Adipocyte (in vitro differentiated cells): ENCODE measurements at regions not wholly inside any gene's neighbourhood (a gene's known extent, or its start where the extent isn't known, plus 50 kb on each side); places are given as distances from the start of the nearest gene placed in this dataset.
A peak's percentile ranks its signal among the peaks of the same experiment; 100 is the strongest.

Experiments
- DNase-seq: peaks from one replicate; pipeline ENCODE4 v3.0.0-alpha.2; 2015; ENCODE audit warnings: low read depth
- H3K27me3 ChIP-seq: replicated peaks from 2 replicates; pipeline ENCODE4 v1.7.0; 2013; ENCODE audit warnings: mild to moderate bottlenecking, low read length, moderate library complexity; ENCODE audit not compliant: control insufficient read depth, insufficient read depth
- H3K36me3 ChIP-seq: 2 replicates; pipeline ENCODE4 v1.7.0; 2013; ENCODE audit warnings: low read length, mild to moderate bottlenecking, moderate library complexity; ENCODE audit not compliant: control insufficient read depth, insufficient read depth, severe bottlenecking
- H3K4me1 ChIP-seq: 2 replicates; pipeline ENCODE4 v1.7.0; 2013; ENCODE audit warnings: mild to moderate bottlenecking, low read length, moderate library complexity; ENCODE audit not compliant: control insufficient read depth, insufficient read depth
- H3K4me3 ChIP-seq: 2 replicates; pipeline ENCODE4 v1.7.0; 2013; ENCODE audit warnings: mild to moderate bottlenecking, low read length, moderate library complexity
- H3K9ac ChIP-seq: 2 replicates; pipeline ENCODE4 v1.7.0; 2013; ENCODE audit warnings: mild to moderate bottlenecking, low read length, moderate library complexity
- H3K9me3 ChIP-seq: 2 replicates; pipeline ENCODE4 v1.7.0; 2013; ENCODE audit warnings: mild to moderate bottlenecking, low read length, moderate library complexity; ENCODE audit not compliant: control insufficient read depth

DNA sequence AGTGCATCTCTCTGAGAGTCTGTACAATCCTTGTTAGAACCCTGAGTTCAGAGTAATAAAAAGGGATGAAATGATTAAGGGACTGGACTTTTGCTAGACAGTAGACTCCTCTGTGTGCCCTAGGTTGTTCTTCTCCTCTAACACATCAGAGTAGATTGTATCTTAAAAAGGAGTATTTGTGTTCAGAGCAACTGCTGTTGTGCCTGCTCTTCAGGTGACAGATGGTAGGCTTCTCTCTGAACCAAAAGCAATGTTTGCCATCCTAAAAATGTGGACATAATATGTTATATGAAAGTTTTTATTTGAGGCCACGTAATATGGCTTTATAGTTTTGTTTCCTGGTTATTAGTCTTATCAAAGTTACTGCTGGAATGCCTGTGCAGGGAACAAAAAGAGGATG, 588.6 kb upstream of the FAT1 start:
- Histone ChIP-seq H3K9ac (no peak overlapping the region), H3K4me3 (no peak overlapping the region), H3K27me3 (no peaks in the 10 kb centered on the region), H3K4me1 (no peaks in the 10 kb centered on the region), H3K9me3 (no peaks in the 10 kb centered on the region), H3K36me3 (no peaks in the 10 kb centered on the region)
- no peak for DNase-seq

DNA sequence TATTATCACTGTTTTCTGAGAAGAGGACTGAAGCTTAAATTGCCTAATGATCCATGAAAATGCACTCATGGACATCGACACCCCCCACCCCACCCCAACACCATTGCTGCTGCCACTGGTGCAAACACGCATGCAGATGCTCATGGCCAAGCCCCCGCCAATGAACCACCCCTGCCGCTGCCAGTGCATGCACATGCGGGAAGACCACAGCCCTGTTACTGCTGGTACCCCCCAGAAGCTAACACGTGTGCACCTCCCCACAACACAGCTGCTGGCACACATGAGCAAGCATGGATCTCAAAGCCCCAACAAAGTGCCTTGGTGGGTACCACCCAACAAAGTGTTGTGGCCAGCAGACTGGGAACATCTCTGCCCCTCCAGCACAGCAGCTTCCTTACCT, 594.1 kb upstream of the FAT1 start:
- no peaks in the 10 kb centered on the region for H3K27me3 ChIP-seq
- H3K36me3 ChIP-seq, result no peaks in the 10 kb centered on the region
- no peak for DNase-seq
- H3K9ac ChIP-seq, result no peak overlapping the region
- no peaks in the 10 kb centered on the region for H3K4me1 ChIP-seq
- no peak overlapping the region for H3K4me3 ChIP-seq
- H3K9me3 ChIP-seq, result peaks cover 2% of the 10 kb centered on the region

DNA sequence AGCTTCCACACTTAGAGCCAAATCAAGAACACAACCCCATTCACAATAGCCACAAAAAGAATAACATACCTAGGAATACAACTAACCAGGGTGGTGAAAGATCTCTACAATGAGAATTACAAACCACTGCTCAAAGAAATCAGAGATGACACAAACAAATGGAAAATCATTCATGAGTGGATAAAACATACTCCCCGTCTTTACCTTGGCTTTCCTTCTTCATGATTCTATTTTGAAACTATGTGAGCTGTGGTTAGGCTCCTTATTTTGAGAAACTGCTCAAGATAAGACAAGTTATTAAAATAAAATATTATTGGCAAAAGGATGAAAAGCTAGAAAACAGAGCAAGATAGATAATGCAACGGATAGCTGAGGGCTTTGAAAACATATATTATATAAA, 598.1 kb upstream of the FAT1 start:
- Histone ChIP-seq H3K4me1 (no peaks in the 10 kb centered on the region), H3K4me3 (no peak overlapping the region), H3K27me3 (no peaks in the 10 kb centered on the region), H3K36me3 (no peaks in the 10 kb centered on the region), H3K9me3 (peaks cover 2% of the 10 kb centered on the region), H3K9ac (no peak overlapping the region)
- DNase-seq, result peak; percentile 49

DNA sequence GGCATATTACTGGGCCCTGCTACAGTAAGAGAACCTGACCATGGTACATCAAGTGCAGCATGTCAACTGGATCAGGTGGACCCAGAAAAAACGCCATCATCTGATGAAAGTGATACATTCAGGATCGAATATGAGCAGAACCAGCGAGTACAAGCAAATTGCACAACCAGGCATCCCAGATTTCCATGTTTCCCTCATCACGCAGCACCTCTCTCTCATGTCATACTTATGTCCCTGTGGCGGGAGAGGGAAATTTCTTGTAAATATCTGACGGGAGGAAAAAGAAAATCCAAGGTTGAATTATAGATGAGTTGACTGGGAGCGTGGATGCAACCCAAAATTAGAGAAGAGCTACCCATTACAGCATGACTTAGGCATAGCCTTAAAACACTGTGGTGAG, 608.5 kb upstream of the FAT1 start:
- no peak overlapping the region for H3K4me3 ChIP-seq
- DNase-seq, result no peak
- H3K4me1 ChIP-seq, result no peaks in the 10 kb centered on the region
- H3K36me3 ChIP-seq, result no peaks in the 10 kb centered on the region
- no peaks in the 10 kb centered on the region for H3K27me3 ChIP-seq
- no peaks in the 10 kb centered on the region for H3K9me3 ChIP-seq
- H3K9ac ChIP-seq, result no peak overlapping the region

DNA sequence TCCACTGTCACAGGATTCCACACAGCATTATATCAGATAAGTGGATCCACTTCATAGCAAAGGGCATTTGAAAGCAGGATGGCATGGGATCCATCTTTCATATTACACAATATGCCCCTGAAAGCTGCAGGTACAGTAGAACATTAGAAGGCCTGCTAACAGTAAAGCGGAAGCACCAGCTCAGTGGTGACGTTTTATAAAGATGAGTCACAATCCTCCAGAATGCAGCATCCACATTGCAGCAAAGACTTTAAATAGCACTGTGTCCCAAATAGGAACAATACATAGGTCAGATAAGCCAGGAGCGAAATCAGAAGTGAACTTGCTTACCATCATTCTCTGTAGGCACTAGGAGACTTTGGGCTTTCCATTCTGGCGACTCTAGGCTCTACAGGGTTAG, 609.5 kb upstream of the FAT1 start:
- no peak for DNase-seq
- no peaks in the 10 kb centered on the region for H3K4me1 ChIP-seq

DNA sequence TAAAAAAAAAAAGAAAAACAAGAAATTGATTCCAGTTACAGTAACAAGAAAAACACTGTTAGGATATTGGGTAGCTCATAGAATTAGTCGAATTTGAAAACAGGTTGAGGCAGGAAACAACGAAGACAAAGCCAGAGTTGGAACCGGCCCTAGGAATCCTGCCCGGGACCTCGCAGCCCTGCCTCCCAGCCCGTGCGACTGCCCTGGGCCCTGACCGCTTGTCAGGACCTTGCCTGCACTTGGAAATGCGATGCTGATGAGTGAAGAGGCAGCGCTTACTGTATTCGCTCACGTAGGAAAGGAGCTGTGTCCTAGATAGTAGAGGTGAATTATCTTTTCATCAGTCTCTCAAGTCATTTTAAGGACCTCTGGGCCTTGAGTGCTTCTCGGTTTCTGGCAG, 611.7 kb upstream of the FAT1 start:
- Histone ChIP-seq H3K36me3 (no peaks in the 10 kb centered on the region), H3K9ac (no peak overlapping the region), H3K4me1 (no peaks in the 10 kb centered on the region), H3K9me3 (no peaks in the 10 kb centered on the region), H3K4me3 (no peak overlapping the region), H3K27me3 (no peaks in the 10 kb centered on the region)
- no peak for DNase-seq

More for the DNA sequence above, 609.5 kb upstream of the FAT1 start:
- Histone ChIP-seq H3K9me3 (no peaks in the 10 kb centered on the region), H3K36me3 (no peaks in the 10 kb centered on the region), H3K9ac (no peak overlapping the region), H3K4me3 (no peak overlapping the region), H3K27me3 (no peaks in the 10 kb centered on the region)

DNA sequence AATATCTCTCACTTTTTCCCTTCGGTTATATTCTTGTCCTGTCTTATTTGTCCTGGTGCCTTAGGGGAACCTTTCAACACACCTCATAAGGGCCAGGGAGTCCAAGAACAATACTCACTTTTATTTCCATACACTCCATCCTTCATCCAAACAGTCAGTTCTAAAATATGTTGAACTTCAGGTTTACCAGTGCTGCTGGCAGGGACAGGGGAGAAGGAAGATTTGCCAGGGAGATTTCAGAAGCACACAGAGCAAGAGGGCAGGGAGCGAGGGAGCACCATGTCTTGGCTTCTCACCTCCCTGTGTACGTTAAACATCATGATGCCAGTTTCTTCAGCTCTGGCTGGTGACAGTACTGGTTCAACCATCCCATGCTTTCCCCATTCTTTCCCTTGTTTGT, 631.1 kb upstream of the FAT1 start:
- no peaks in the 10 kb centered on the region for H3K4me1 ChIP-seq
- no peak overlapping the region for H3K4me3 ChIP-seq
- H3K9me3 ChIP-seq, result no peaks in the 10 kb centered on the region
- no peaks in the 10 kb centered on the region for H3K27me3 ChIP-seq
- H3K9ac ChIP-seq, result no peak overlapping the region
- no peak for DNase-seq
- no peaks in the 10 kb centered on the region for H3K36me3 ChIP-seq

DNA sequence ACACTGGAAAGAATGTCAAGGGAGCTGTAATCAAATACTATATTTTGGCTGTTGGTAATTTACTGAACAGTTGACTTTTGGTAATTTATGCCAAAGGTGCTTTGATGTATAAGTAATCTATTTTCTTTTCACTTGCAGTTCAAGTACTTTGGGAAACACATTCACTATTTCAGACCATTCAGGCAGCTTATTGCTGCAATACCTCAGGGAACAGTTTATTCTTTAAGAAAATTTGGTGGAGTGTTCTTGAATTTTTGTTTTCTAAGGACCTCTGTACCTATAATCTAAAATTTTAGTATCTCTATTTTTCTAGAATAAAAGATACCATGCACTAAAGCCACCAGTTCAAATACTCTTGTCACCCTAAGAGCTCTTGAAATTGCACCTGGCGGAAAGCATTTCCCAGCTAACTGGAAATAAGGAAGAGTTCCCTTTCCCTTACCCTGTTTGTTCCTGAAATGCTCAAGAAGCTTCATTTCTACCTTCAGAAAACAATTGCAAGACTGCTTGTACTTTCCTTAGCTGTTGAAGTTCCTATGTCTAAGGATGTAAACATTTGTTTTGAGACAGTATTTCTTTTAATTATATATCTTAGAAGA, 633.5 kb upstream of the FAT1 start:
- no peaks in the 10 kb centered on the region for H3K27me3 ChIP-seq
- no peaks in the 10 kb centered on the region for H3K4me1 ChIP-seq
- no peak overlapping the region for H3K4me3 ChIP-seq
- no peaks in the 10 kb centered on the region for H3K9me3 ChIP-seq
- DNase-seq, result no peak
- H3K36me3 ChIP-seq, result no peaks in the 10 kb centered on the region
- no peak overlapping the region for H3K9ac ChIP-seq

DNA sequence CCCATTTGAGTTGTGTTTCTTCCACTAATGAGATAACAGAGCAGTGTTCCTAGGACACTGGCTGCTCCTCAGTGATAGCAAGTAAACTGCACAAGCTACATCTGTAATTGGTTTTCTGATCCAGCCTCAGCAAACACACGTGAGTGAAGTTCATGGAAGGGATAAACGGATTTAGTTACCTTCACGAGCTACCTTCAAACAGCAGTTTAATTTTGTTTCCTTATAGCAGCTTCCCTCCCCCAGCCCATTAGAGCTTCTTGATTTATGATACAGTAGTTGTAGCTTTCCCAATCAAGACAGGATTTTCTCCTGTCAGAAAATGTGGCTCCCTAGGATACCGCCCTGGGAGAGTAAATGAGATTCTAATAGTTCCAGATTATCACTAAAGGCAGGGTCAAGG, 634.2 kb upstream of the FAT1 start:
- Histone ChIP-seq H3K27me3 (no peaks in the 10 kb centered on the region), H3K36me3 (no peaks in the 10 kb centered on the region), H3K4me3 (no peak overlapping the region), H3K4me1 (no peaks in the 10 kb centered on the region), H3K9ac (no peak overlapping the region), H3K9me3 (no peaks in the 10 kb centered on the region)
- DNase-seq, result no peak

DNA sequence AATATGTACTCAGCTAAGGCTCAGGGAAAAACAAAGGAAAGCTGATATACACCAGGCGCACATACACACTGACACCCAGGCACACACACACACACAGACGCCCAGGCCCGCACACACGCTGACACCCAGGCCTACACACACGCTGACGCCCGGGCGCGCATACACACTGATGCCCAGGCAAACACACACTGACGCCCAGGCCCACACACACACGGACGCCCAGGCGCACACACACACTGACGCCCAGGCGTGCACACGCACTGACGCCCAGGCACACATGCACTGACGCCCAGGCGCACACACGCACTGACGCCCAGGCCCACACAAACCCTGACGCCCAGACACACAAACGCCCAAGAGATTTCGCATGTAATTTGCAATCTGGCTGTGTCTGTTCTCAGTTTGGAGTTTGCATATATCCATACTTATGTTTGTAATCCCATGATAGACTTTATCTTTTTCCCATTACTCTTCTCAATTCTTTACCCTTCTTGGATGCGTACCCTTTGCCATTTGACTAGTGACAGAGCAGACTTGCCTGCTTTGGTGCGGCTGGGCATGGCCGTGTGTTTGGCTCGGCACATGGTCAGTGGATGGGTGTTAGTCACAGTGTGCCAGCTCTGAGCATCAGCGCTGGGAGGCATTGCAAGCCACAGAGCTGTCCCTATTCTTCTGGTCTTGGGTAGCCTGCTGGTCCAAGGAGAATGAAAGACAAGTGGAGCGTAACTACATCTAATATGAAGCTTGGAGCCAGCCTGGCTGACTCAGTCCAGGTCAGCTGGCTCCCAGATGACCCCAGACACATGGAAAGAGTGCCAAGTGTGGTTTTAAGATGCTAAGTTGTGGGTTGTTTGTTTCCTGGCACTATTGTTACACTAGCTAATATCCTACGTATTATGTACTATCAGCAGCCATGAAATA, 632.4 kb upstream of the ZFP42 start:
- Histone ChIP-seq H3K4me3 (no peak overlapping the region), H3K9ac (no peak overlapping the region), H3K27me3 (no peaks in the 10 kb centered on the region), H3K36me3 (no peaks in the 10 kb centered on the region), H3K9me3 (no peaks in the 10 kb centered on the region), H3K4me1 (no peaks in the 10 kb centered on the region)
- DNase-seq, result no peak

DNA sequence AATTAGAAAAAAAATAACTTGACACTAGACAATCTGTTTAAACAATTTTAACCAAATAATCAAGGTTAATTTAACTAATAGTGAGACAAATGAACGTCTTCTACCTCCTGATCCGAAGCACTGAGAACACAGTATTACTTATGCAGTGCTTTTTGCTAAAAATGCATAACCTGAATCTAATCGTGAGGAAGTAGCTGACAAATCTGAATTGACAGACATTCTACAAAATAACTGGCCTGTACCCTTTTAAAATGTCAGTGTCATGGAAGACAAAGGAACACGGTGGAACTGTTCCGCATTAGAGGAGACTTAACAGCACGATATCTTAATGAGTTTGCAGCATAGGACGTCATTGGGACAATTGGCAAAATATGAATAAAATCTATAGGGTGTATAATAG, 631.2 kb upstream of the ZFP42 start:
- Histone ChIP-seq H3K27me3 (no peaks in the 10 kb centered on the region), H3K4me1 (no peaks in the 10 kb centered on the region), H3K36me3 (no peaks in the 10 kb centered on the region), H3K9me3 (no peaks in the 10 kb centered on the region), H3K4me3 (no peak overlapping the region), H3K9ac (no peak overlapping the region)
- DNase-seq, result no peak
